ENCODE measurements at regions not wholly inside any gene's neighbourhood (a gene's known extent, or its start where the extent isn't known, plus 50 kb on each side); places are given as distances from the start of the nearest gene placed in this dataset.

- DNase-seq (ENCODE audit: low read depth in 2 of 2) = no peak
These were observed 230.2 kb upstream of the CD96 start for GRCh38 chr3:111311709-111312235.

DNA sequence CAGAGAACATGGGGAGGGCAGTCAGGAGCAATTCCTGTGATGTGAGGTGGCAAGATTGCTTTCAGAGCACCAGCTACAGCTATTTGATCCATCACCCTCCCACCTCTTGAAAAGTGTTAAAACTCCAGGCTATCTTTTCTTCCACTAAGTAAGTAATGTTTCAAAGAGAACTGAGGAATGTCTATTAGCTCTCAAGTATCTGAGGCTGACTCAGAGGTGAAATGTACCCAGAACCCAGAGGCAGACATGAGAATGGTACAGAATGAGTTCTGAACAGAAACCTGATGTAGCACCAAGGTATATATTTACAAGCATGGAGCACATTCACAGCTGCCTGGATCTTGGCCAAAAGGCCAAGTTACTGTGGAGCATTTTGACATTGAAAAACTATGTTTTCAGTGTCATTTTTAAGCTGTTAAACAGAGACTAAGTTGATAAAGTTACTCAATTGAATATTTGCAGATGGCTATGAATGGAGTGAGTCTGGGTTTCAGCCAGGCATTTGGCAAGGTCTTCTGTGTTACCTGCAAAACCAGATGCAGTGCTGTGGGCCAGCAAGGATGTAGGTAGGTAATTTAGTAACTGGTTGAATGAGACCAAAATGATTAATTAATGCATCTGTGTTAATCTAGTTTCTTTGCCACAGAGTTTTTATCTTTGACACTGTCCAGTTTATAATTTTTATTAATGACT is 227.7 kb upstream of the CD96 start:
- DNase-seq (ENCODE audit: low read depth in 2 of 2) = no peak

- no peak for DNase-seq (ENCODE audit: low read depth in 2 of 2)
These were observed 227.1 kb upstream of the CD96 start for GRCh38 chr3:111314898-111315297.

DNA sequence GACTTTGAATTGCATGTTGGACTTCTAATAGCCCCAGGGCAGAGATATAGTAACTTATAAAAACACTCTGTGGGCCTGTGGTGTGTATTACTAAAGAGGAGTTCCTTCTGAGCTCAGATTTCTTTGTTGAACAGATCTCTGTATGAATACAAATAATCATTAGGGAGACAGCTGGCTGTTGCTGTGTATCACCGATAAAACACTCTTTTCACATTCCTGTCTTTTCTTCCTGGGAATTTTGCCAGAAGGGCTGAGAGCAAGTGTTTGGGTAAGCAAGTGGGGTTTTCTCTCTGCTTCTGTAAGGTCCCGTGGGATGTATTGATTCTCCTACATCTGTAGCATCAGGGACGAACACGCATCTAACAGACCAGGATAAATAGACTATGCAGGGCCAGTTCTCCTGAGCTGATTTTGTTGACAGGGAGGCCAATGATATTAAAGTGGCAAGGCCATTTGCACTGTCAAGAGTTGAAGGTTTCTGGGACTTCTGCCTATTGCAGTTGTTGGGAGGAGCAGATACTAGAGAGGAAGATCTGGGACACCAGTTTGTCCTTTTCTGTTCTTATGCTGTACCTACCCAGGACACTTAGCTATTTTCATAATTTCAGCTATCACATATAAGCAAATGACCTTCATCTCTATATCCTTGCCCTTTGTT is 225.9 kb upstream of the CD96 start:
- DNase-seq (ENCODE audit: low read depth in 2 of 2) = no peak

GRCh38 chr3:111318289-111318688 is 223.7 kb upstream of the CD96 start:
- DNase-seq (ENCODE audit: low read depth in 2 of 2) = no peak

GRCh38 chr3:111319598-111319997 is 222.4 kb upstream of the CD96 start:
- DNase-seq (ENCODE audit: low read depth in 2 of 2) = no peak

GRCh38 chr3:111321786-111322185 is 220.2 kb upstream of the CD96 start:
- DNase-seq (ENCODE audit: low read depth in 2 of 2) = no peak

DNA sequence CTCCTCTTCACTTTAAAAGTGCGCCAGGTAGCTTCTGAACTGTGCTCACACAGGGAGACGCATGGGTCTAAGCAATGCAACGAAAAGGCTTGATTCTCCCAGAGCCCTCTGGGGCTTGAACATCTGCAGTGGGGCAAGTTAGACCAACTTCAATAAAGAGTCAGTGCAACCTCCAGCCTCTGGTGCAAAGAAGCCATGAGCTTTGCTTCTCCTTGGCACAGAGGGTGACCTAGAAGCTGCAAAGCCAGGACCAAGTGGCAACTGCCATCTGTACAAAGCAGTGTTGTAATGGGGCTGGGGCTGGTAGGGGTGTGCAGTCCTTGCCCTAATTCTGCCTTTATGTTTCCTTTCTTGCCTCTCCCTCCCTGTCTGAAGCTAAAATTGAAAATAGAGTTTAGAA is 219.0 kb upstream of the CD96 start:
- no peak for DNase-seq (ENCODE audit: low read depth in 2 of 2)

DNA sequence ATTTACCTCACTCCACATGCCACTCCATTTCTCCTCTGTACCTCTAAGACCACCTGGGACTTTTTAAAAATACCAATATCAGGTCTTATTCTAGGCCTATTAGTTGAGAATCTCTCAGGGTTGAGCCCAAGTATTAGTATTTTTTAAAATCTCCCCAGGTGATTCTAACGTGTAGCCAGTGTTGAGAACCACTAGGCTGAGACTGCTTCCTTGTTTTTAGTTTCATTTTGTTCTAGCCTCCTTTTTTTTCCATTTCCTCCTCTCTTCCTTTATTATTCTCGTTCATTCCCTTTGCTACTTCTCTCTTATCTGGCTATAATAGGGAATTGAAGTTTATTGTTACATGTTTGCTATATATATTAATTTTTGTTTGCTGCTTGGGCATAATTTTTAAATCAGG is 217.8 kb upstream of the CD96 start:
- no peak for DNase-seq (ENCODE audit: low read depth in 2 of 2)

DNA sequence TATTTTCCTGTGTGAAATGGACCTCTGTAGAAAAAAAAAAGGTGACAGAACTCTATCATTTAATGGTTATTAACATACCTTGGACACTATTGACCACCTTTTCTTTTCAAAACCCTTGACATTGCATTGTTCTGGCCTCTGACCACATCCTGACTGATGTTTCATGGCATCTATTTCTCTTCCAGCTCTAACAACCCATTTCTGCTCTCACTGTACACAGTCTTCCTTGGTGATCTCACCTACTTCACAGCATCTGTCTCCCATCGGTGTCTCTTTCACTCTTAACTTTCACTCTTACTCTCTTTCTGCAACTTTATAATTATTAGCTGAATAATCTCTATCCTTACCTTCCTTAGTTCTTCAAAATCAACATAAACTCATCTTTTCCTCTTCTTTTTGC is 217.4 kb upstream of the CD96 start:
- DNase-seq (ENCODE audit: low read depth in 2 of 2) = no peak

DNA sequence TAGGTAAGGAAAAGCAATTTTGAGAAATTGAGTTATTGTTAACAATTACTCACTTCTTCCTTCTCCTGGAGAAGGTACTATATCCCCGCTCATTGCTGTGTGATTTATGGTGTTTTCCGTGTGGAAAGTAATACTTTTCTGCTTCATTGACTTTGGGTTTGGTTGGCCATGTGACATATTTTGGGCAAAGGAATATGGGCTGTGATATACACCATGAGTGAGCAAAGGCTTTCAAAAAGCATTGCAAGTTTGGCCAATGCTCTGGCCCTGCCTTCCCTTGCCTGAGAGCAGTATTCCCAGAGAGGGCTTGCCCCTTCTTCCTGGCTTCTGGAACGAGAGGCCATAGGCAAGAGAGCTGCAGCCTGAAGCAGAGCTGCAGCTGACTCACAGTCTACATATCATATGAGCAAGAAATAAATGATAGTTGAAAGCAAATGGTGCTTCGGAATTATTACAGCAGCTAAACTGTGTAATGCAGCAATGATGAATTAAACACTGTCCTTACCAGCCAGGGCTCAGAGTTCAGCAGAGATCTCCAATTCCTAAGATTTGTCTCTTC is 216.8 kb upstream of the CD96 start:
- no peak for DNase-seq (ENCODE audit: low read depth in 2 of 2)

GRCh38 chr3:111326144-111326995 is 215.6 kb upstream of the CD96 start:
- no peak for DNase-seq (ENCODE audit: low read depth in 2 of 2)

- DNase-seq (ENCODE audit: low read depth in 2 of 2) = no peak
These were observed 210.7 kb upstream of the CD96 start for GRCh38 chr3:111331306-111331705.

DNA sequence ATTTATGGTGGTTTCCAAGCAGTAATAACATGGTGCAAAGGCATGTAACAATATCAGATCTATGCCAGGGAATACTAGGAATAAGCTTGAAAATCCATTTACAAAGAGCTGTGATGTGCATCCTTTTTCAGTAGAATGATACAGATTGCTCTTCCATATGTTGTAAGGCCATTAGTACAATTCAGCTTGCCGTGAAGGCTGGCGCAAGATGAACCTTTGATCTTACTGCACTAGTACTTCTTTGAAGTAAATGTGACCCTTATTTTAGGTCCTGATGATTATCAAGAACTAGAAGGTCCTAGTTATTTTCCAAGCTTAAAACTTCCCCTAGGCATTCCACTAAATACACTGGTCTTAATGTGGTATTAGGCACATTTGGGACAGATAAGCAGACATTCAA is 210.1 kb upstream of the CD96 start:
- DNase-seq (ENCODE audit: low read depth in 2 of 2) = no peak

DNA sequence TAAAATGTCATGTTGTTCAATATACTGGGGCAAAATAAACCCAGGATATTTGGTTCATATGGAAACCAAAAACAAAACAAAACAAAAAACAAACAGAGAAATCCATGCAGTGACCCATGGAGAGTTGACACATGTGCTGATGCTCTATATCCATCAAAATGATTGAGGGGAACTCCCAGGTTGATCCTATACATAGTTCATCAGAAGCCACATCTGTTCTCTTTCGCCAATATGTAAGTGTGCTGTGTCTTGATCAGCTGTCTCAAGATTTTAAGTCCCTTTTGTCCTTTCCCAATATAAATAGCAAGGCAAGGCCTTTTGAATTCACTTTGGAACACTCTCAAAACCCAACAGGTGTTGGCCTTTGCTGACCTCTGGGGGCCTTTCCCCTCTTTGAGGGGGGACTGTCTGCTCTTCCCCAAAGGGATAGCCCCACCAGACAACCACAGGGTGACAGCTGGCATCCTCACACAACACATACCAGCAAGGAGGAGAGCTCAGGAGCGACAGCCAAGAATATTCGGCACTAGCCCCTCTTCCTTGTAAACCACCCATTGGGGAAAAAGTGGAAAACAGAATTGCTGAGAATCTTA is 209.4 kb upstream of the CD96 start:
- no peak for DNase-seq (ENCODE audit: low read depth in 2 of 2)

DNA sequence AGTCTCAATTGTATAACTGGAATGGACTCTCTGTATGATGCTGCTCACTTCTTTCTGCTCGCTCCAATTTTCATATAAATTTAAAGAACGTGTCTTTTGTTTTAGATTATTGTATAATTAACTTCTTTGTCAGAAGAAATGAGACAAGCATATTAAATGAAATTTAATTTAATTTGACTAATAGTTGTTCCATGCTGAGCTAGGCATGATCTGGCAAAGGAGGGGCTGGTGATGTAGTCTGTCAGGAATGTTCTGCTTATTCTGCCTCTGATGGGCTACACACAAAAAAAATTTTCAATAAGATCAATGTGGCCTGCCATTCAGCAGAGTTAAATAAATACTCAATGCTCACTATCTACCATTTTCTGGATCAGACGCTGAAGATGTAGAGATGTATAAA is 208.4 kb upstream of the CD96 start:
- no peak for DNase-seq (ENCODE audit: low read depth in 2 of 2)

DNA sequence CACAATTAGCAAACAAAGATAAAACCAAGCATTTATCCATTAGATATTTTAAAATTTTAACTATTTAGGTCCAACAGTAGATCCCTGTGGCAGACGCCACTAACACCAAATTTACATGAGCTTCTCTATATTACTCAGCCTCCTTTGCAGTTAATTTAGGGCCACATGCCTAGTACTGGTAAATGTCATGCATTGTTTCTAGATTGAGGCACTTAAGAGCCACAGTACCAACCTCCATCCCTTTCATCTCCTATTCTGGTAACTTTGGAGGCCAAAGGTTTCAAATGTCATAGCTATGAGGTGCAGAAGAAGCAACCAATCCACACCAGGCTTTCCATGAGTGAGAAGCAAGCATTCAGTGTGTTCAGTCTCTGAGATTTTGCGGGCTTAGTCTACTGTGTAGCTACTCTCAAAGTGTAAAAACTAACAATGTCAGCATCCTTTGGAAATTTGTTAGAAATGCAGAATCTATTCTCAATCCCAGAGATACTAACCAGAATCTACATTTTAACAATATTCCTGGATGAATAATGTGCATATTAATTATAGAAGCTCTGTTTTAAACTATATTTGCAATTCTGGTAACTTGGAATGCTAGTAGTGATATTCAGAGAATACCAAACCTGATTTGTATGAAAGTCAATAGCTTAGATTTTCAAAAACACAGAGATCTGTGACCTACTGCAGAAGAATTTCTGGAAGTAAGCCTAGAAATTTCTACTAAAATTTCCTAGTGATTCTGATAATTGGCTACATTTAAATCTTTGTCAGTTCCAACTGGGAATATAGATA is 206.3 kb upstream of the CD96 start:
- no peak for DNase-seq (ENCODE audit: low read depth in 2 of 2)

- no peak for DNase-seq (ENCODE audit: low read depth in 2 of 2)
These were observed 205.5 kb upstream of the CD96 start for GRCh38 chr3:111336511-111336910.

DNA sequence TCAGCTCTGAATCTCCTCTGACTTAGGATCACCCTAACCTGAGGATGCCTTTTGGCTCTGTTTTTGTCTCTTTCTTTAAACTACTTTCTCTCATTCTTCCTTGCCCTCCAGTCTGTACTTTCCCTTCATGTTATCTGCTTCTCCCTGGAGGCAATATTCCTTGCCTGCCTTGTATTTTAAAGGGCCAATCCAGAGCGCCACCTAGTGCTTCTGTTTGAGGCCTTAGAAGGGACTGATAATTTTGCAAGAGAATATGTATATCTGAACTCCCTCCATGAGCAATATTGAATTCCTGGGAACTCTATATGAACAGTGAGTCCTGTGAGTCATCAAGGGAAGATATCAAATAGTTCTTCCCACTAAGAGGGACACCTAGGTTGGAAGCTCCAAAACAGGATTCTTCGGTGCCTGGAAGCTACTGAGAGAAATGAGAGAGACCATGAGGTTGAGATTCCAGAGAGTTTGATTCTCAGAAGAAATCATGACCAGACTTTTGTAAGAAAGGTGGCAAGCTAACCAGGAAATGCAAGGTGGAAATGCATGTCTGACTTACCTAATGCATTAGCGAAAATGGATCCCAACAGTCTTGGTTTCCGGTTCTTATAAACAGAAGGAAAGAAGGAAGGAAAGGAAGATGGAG is 203.8 kb upstream of the CD96 start:
- DNase-seq (ENCODE audit: low read depth in 2 of 2) = peak; percentile 15 to 17

DNA sequence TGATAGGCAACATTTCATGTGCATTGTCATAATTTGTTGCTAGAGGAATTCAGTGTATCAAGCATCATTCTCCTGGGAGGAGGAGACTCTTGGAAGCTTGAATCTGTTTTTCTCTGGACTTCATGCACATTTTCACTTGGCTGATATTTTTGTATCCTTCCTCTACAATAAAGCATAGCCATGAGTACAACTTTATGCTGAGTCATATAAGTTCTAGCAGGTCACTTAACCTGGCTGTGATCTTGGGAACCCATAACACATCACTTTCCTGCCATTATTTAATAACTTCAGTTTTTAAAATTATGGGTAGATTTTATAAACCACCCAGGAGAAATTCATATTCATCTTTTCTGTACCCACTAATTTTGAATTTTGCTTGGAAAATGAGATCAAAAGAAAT is 203.0 kb upstream of the CD96 start:
- no peak for DNase-seq (ENCODE audit: low read depth in 2 of 2)

DNA sequence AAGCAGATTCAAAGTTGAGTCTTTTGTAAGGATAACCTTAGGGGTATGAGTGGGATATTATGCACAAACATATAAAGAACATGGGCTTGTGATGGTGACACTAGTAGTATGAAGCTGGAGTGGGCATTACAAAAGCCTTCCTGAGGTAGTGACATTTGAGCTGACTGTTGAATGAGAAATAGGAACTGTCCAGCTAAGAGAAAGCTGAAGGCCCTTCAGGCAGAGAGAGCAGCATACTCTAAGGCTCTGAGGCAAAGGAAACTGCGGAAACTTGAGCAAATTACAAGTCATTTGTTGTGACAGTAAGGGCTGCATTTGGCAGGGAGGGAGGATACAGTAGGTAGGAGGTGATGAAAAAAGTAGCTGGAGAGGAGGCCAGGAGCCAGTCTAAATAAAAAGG is 190.7 kb upstream of the CD96 start:
- DNase-seq (ENCODE audit: low read depth in 2 of 2) = no peak
